Activated T-cell treated with anti-CD3 and anti-CD28 coated beads, Interleukin-2, amount 50 U/mL, for 72 hours (primary cell): ENCODE measurements at regions not wholly inside any gene's neighbourhood (a gene's known extent, or its start where the extent isn't known, plus 50 kb on each side); places are given as distances from the start of the nearest gene placed in this dataset.

Experiments
- ATAC-seq, 2 donors: fragments of 150-1000 bp; cut with Tn5 transposase; replicated peaks in 1 of 2; 2 replicates each; pipeline ENCODE4 v1.10.0; 2021; ENCODE audit warnings: moderate library complexity in 2 of 2, mild to moderate bottlenecking in 1 of 2
- DNase-seq, 2 donors: peaks; one replicate each; pipeline ENCODE4 v3.0.0; 2021 to 2022; ENCODE audit warnings: mixed read lengths in 1 of 2
- H3K27ac Mint-ChIP-seq: one replicate; pipeline ENCODE4 v1.8.0; 2022; ENCODE audit warnings: mild to moderate bottlenecking, moderate library complexity, mixed read lengths
- H3K27me3 Mint-ChIP-seq: one replicate; pipeline ENCODE4 v1.8.0; 2022; ENCODE audit warnings: low read depth, mixed read lengths
- H3K36me3 Mint-ChIP-seq, 2 donors: one replicate each; pipeline ENCODE4 v1.8.0; 2022; ENCODE audit warnings: mixed read lengths in 2 of 2, mild to moderate bottlenecking in 1 of 2; ENCODE audit not compliant: insufficient read depth in 2 of 2
- H3K4me1 Mint-ChIP-seq: one replicate; pipeline ENCODE4 v1.8.0; 2022; ENCODE audit warnings: low read depth, mixed read lengths
- H3K4me3 Mint-ChIP-seq, 2 donors: one replicate each; pipeline ENCODE4 v1.8.0; 2022; ENCODE audit warnings: mild to moderate bottlenecking in 2 of 2, mixed read lengths in 2 of 2, moderate library complexity in 2 of 2
- H3K9me3 Mint-ChIP-seq, 2 donors: one replicate each; pipeline ENCODE4 v1.8.0; 2022; ENCODE audit warnings: mixed read lengths in 2 of 2

- H3K27me3 Mint-ChIP-seq, result no peaks in the 10 kb centered on the region
- no peak overlapping the region for H3K4me3 Mint-ChIP-seq
- H3K4me1 Mint-ChIP-seq, result no peaks in the 10 kb centered on the region
- H3K36me3 Mint-ChIP-seq, result peaks cover 0 to 5% of the 10 kb centered on the region in 2 donors
- no peak overlapping the region for H3K27ac Mint-ChIP-seq
- ATAC-seq (no peak), DNase-seq (no peak)
- peaks cover 0 to 2% of the 10 kb centered on the region in 2 donors for H3K9me3 Mint-ChIP-seq
Measured at GRCh38 chr1:96660503-96660902, 61.1 kb upstream of the PTBP2 start.
